Activated T-cell treated with anti-CD3 and anti-CD28 coated beads, Interleukin-2, amount 50 U/mL, for 1 hour (primary cell): ENCODE measurements at regions not wholly inside any gene's neighbourhood (a gene's known extent, or its start where the extent isn't known, plus 50 kb on each side); places are given as distances from the start of the nearest gene placed in this dataset.
"Not testable (repeated sequence)": the region's sequence is repeated elsewhere in the genome, so short reads cannot be mapped to it uniquely, and the experiment has no call there.

Source experiments
- DNase-seq: peaks from one replicate; pipeline ENCODE4 v3.0.0-alpha.2; 2020

- no peak for DNase-seq
Observed at GRCh38 chr2:595141-595815, 81.9 kb downstream of the TMEM18 start.

DNA sequence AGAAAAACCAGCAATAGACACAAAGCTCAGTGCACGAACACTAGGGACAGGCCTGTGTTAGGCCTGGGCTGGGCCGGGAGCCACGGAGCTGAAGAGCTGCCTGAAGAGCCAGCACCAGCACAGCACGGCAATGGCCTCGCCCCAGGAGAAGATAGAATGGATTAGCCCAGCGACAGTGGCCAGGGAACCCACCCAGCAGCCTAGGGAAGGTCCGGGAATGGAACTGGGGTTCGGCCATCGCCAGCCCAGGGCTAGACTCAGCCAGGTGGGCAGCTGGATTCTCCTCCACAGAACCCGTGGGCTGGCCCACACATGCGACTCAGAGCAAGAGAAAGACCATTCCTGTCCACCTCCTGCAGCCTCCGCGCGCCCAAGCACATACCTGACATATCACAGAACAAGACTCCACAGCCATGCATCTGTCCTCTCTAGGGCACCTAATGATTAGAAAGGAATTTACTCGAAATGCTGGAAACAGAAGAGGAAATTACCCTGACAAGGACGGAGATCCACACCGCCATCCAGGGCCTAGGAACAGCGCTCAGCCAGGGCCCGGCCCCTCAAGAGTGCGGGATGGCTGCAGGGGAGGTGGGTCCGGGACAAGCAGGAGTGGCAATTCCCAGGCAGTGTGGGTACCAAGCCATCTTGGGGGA, 82.8 kb downstream of the TMEM18 start:
- DNase-seq, result no peak

DNA sequence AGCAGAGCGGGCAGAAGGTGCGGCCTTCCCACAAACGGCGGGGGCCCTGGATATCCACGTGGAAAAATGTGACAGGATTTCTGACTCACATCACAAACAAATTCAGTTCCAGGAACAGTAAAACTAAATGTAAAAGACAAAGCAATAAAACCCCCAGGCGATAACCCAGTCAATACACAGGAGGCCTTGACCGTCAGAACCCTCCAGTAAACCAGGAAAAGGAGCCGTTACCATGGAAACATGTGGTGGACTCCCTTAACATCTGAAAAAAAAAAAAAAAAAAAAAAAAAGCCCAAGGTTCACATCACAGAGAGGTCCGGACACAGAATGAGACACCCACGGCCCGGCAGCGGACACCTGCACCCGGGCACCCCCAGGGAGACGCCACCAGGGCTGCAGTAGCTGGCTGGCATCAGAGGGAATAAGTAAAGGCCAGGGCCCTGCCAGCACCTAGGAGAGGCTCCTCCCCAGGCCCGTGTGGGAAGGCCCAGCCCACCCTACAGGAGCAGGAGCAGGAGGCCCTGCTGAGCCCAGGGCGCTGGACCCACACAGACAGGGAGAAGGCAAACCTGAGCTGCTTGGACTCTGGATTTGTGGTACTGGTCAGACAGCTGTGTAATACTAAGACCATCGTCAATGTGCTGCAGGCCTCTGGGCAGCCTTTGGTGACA, 83.7 kb downstream of the TMEM18 start:
- DNase-seq, result no peak

GRCh38 chr2:592737-593136, 84.5 kb downstream of the TMEM18 start:
- no peak for DNase-seq

GRCh38 chr2:590214-591175, 86.7 kb downstream of the TMEM18 start:
- no peak for DNase-seq

DNA sequence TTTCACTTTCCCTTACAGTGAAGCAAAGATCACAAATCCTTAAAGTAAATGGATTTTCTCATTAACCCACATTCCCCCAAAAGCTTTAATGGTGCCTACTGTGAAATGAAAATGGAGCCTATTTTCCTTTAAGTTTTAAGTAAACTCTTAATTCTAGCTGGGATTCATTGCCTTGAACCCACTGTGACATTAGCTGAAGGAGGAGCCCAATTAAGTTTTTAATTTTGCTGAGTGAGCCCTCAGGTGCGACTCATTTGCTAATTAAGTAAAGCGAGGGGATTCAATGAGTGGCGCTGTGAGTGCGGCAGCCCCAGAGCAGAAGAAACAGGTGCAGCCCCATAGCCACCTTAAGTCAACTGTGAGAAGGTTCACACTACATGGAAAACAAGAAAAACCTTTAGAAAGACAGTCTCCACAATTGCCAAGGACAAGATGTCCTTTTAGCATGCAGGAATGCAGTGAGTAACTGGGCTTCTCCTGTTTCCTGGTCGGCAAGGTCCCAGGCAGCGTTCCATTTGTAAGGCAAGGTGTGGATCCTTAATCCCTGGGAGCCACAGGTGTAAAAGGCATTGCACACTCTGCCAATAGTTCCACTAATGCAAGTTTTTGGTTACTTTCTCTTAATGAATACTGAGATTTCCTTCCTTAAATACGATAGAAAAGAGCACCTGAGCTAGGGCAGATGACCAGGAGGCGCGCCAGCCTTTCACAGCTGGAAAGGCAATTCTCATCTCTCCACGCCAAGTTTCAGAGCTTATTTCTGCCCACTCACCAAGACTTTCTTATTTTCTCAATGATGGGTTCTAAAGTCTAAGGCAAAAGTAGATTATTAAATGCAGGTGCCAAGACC, 87.7 kb downstream of the TMEM18 start:
- DNase-seq, result no peak

GRCh38 chr2:588074-588645, 89.0 kb downstream of the TMEM18 start:
- no peak for DNase-seq

- no peak for DNase-seq
Observed at GRCh38 chr2:587087-587960, 89.9 kb downstream of the TMEM18 start.

DNA sequence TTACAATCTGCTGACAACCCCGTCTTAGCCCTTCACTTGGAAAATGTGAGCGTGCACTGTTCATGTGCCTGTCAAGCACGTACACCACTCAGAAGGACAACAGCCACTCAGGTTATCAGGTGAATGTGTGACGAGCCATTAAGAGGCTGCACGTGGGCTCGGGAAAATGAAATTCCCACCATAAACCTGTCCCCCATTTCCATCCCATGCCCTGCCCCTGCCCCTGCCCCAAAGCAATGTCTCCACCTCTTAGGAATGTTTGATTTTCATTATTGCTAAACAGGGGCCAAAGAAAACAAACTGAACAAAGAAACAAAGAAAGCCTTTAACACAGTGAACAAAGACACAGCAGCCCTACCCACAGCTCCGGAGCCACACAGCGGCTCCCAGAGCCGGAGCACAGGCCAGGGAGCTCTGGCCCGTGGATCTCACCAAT, 90.5 kb downstream of the TMEM18 start:
- DNase-seq, result no peak

- DNase-seq, result peak; percentile 39
Observed at GRCh38 chr2:584863-585823, 92.1 kb downstream of the TMEM18 start.

DNA sequence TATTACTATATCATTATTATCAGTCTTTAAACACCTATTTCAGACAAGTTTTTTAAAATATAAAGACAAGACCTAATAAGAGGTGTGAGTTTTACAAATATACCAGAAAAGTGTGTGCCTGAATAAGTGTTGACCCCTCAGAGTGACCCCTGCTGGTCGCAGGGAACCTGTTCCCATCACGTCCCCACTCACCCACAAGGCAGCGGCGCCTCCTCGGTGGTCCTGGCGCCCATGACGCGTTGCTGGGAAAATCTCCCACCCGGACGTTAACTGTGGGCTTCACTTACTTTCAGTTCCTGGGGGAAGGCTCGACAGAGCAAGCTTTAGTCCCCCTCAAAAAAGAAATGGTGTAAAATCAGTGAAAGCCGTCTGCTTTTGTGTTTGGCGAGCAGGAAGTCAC, 93.5 kb downstream of the TMEM18 start:
- DNase-seq, result no peak

GRCh38 chr2:582792-583528, 94.2 kb downstream of the TMEM18 start:
- DNase-seq, result no peak

DNA sequence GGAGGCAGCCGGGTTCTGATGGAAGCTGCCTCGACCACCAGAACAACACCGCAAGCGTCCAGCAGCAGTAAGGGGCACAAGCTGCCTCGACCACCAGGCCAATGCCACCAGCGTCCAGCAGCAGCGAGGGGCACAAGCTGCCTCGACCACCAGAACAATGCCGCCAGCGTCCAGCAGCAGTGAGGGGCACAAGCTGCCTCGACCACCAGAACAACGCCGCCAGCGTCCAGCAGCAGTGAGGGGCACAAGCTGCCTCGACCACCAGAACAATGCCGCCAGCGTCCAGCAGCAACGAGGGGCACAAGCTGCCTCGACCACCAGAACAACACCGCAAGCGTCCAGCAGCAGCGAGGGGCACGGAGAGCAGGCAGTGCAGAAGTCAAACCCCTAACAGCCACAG, 94.9 kb downstream of the TMEM18 start:
- DNase-seq, result not testable (repeated sequence)

- DNase-seq, result no peak
Observed at GRCh38 chr2:579961-580360, 97.2 kb downstream of the TMEM18 start.

DNA sequence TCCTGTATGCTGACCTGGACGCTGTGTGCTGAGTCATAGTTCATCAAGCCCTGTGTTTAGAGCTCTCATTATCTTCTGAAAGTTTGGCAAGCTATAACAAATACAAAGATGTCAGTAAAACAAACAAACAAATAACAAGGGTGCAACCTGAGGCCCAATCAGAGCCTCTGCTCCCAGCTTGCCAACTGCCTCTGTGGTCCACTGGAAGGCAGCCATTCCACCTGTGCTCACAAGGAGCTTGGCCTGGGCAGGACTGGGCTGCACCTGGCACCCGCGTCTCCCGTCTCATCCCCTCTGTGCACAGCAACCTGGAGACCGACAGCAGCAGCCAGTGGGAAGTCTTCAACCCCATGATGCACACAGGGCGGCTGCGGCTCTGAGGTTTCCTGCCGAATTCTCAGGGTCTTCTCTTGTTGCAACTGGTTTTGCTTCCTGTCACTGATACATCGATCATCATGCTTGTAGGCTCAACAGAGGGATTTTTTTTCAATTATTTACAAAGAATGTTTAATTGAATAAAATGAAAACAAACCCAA, 97.8 kb downstream of the TMEM18 start:
- DNase-seq, result no peak

DNA sequence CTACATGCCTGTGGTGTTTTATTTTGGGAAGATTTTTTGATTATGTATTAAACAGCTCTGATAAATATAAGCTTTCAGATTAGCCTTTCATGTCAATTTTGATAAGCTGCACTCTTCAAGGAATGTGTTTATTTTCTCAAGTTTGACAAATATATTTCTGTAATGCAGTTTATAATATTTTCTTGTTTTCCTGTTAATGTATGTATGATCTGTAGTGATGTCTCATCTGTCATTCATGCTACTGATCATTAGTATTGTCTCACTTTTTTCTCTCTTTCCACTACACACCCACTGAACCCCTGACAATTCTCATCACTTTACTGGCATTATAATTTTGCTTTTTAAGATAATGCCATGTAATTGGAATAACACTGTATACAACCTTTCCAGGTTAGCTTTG, 100.9 kb downstream of the TMEM18 start:
- no peak for DNase-seq

DNA sequence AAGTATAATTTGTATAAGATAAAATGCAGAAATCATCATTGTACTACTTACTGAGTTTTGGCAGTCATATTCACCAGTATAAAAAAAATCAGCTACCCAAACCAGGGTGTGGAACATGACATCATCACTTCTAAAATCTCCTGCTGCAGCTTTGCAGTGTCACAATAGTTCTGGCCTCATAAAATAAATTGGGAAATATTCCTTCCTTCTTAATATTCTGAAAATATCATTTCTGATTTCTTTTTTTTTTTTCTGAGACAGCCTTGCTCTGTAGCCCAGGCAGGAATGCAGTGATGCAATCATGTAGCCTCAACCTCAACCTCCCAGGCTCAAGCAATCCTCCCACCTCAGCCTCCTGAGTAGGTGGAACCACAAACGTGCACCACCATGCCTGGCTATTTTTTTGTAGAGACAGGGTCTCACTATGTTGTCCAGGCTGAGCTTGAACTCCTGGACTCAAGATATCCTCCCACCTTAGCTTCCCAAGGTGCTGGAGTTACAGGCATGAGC, 101.4 kb downstream of the TMEM18 start:
- DNase-seq, result no peak
